ENCODE measurements at regions not wholly inside any gene's neighbourhood (a gene's known extent, or its start where the extent isn't known, plus 50 kb on each side); places are given as distances from the start of the nearest gene placed in this dataset.

DNA sequence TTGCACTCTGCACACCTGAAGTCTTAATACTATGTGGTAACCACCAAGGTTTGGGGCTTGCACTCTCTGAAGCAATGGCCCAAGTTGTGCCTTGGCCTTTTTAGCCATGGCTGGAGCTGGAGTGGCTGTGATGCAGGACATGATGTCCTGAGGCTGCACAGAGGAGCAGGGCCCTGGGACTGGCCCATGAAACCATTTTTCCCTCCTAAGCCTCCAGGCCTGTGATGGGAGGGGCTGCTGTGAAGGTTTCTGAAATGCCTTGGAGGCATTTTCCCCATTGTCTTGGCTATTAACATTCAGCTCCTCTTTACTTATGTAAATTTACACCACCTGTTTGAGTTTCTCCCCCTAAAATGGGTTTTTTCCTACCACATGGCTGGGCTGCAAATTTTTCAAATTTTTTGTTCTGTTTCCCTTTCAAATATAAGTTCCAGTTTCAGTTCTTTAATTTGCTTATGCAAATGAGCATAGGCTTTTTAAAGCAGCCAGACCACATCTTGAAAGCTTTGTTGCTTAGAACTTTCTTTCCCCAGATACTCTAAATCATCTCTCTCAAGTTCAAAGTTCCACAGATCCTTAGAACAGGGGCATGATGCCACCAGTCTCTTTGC is 237.4 kb upstream of the DMAC1 start:
- H3K27me3 ChIP-seq (ENCODE audit: control insufficient read depth in 3 of 3, insufficient read depth in 3 of 3, low read length in 2 of 3): peaks cover 0 to 3% (median 0%) of the 10 kb centered on the region in 3 donors
- no peak for ATAC-seq (ENCODE audit: insufficient read depth, low FRiP score)
- no peak overlapping the region for H3K9ac ChIP-seq (ENCODE audit: insufficient read depth in 1 of 2, low read length in 2 of 2)
- TF ChIP-seq, protein P1, sequence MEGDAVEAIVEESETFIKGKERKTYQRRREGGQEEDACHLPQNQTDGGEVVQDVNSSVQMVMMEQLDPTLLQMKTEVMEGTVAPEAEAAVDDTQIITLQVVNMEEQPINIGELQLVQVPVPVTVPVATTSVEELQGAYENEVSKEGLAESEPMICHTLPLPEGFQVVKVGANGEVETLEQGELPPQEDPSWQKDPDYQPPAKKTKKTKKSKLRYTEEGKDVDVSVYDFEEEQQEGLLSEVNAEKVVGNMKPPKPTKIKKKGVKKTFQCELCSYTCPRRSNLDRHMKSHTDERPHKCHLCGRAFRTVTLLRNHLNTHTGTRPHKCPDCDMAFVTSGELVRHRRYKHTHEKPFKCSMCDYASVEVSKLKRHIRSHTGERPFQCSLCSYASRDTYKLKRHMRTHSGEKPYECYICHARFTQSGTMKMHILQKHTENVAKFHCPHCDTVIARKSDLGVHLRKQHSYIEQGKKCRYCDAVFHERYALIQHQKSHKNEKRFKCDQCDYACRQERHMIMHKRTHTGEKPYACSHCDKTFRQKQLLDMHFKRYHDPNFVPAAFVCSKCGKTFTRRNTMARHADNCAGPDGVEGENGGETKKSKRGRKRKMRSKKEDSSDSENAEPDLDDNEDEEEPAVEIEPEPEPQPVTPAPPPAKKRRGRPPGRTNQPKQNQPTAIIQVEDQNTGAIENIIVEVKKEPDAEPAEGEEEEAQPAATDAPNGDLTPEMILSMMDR (IDR thresholded peaks at IDR 0.05; ENCODE audit: control extremely low read depth, extremely low read depth): no peak
- H3K27ac ChIP-seq (ENCODE audit: low read depth in 1 of 2, low read length in 1 of 2): no peak overlapping the region
- H3K4me3 ChIP-seq: no peak overlapping the region
- H3K4me1 ChIP-seq (ENCODE audit: control insufficient read depth in 5 of 5, insufficient read depth in 5 of 5, low read length in 5 of 5): no peaks in the 10 kb centered on the region
- no peak for DNase-seq
- peaks cover 0 to 11% (median 4%) of the 10 kb centered on the region in 4 donors for H3K9me3 ChIP-seq (ENCODE audit: control insufficient read depth in 4 of 4, insufficient read depth in 3 of 4, low read length in 3 of 4)
- no peaks in the 10 kb centered on the region for H3K36me3 ChIP-seq (ENCODE audit: control insufficient read depth in 4 of 4, insufficient read depth in 4 of 4, low read length in 4 of 4)

GRCh38 chr9:8033794-8034193 is 234.2 kb upstream of the DMAC1 start:
- WGBS, 2 donors: 88 to 94% methylated on average over 2 of the region's 2 CpGs
- no peaks in the 10 kb centered on the region for H3K4me1 ChIP-seq (ENCODE audit: control insufficient read depth in 5 of 5, insufficient read depth in 5 of 5, low read length in 5 of 5)
- no peaks in the 10 kb centered on the region for H3K36me3 ChIP-seq (ENCODE audit: control insufficient read depth in 4 of 4, insufficient read depth in 4 of 4, low read length in 4 of 4)
- ATAC-seq (ENCODE audit: insufficient read depth, low FRiP score) (no peak), DNase-seq (no peak)
- TF ChIP-seq, protein P1 (IDR thresholded peaks at IDR 0.05; ENCODE audit: control extremely low read depth, extremely low read depth): no peak
- H3K9ac ChIP-seq (ENCODE audit: insufficient read depth in 1 of 2, low read length in 2 of 2): no peak overlapping the region
- H3K4me3 ChIP-seq: no peak overlapping the region
- H3K9me3 ChIP-seq (ENCODE audit: control insufficient read depth in 4 of 4, insufficient read depth in 3 of 4, low read length in 3 of 4): peaks cover 0 to 7% (median 0%) of the 10 kb centered on the region in 4 donors
- H3K27me3 ChIP-seq (ENCODE audit: control insufficient read depth in 3 of 3, insufficient read depth in 3 of 3, low read length in 2 of 3): peaks cover 0 to 8% (median 0%) of the 10 kb centered on the region in 3 donors
- no peak overlapping the region for H3K27ac ChIP-seq (ENCODE audit: low read depth in 1 of 2, low read length in 1 of 2)

- ATAC-seq (ENCODE audit: insufficient read depth, low FRiP score) (no peak), DNase-seq (no peak)
- Histone ChIP-seq H3K4me1 (ENCODE audit: control insufficient read depth in 5 of 5, insufficient read depth in 5 of 5, low read length in 5 of 5) (peaks cover 0 to 10% (median 0%) of the 10 kb centered on the region in 5 donors), H3K9me3 (ENCODE audit: control insufficient read depth in 4 of 4, insufficient read depth in 3 of 4, low read length in 3 of 4) (no peaks in the 10 kb centered on the region), H3K9ac (ENCODE audit: insufficient read depth in 1 of 2, low read length in 2 of 2) (no peak overlapping the region), H3K36me3 (ENCODE audit: control insufficient read depth in 4 of 4, insufficient read depth in 4 of 4, low read length in 4 of 4) (no peaks in the 10 kb centered on the region), H3K27me3 (ENCODE audit: control insufficient read depth in 3 of 3, insufficient read depth in 3 of 3, low read length in 2 of 3) (peaks cover 0 to 8% (median 0%) of the 10 kb centered on the region in 3 donors), H3K4me3 (no peak overlapping the region), H3K27ac (ENCODE audit: low read depth in 1 of 2, low read length in 1 of 2) (no peak overlapping the region)
- TF ChIP-seq, protein P1 (IDR thresholded peaks at IDR 0.05; ENCODE audit: control extremely low read depth, extremely low read depth): no peak
- 86 to 88% methylated on average over 4 of the region's 4 CpGs for WGBS, 2 donors
Measured at GRCh38 chr9:8030095-8030494, 230.5 kb upstream of the DMAC1 start.

- TF ChIP-seq, protein P1 (IDR thresholded peaks at IDR 0.05; ENCODE audit: control extremely low read depth, extremely low read depth): no peak
- peaks cover 0 to 10% (median 0%) of the 10 kb centered on the region in 5 donors for H3K4me1 ChIP-seq (ENCODE audit: control insufficient read depth in 5 of 5, insufficient read depth in 5 of 5, low read length in 5 of 5)
- no peak overlapping the region for H3K27ac ChIP-seq (ENCODE audit: low read depth in 1 of 2, low read length in 1 of 2)
- 78 to 89% methylated on average over 4 of the region's 4 CpGs for WGBS, 2 donors
- DNase-seq (no peak), ATAC-seq (ENCODE audit: insufficient read depth, low FRiP score) (no peak)
- no peaks in the 10 kb centered on the region for H3K36me3 ChIP-seq (ENCODE audit: control insufficient read depth in 4 of 4, insufficient read depth in 4 of 4, low read length in 4 of 4)
- H3K9me3 ChIP-seq (ENCODE audit: control insufficient read depth in 4 of 4, insufficient read depth in 3 of 4, low read length in 3 of 4): no peaks in the 10 kb centered on the region
- no peak overlapping the region for H3K9ac ChIP-seq (ENCODE audit: insufficient read depth in 1 of 2, low read length in 2 of 2)
- no peak overlapping the region for H3K4me3 ChIP-seq
- H3K27me3 ChIP-seq (ENCODE audit: control insufficient read depth in 3 of 3, insufficient read depth in 3 of 3, low read length in 2 of 3): peaks cover 0 to 5% (median 0%) of the 10 kb centered on the region in 3 donors
Measured at GRCh38 chr9:8027351-8027750, 227.8 kb upstream of the DMAC1 start.

All from lung (tissue), 11 donors.